AG04450 (cell line): ENCODE measurements at regions not wholly inside any gene's neighbourhood (a gene's known extent, or its start where the extent isn't known, plus 50 kb on each side); places are given as distances from the start of the nearest gene placed in this dataset.

ENCODE experiments used
- CTCF ChIA-PET: fragments of 300-600, 350-600 bp; formaldehyde crosslinking; extraction: SDS; loops from one replicate; lab custom pipeline; 2022; ENCODE audit warnings: antibody characterized with exemption, inconsistent platforms; lab: Charles Lee
- POLR2A ChIA-PET: fragments of 350-600 bp; formaldehyde crosslinking; extraction: SDS; loops from one replicate; lab custom pipeline; 2021; ENCODE audit warnings: antibody characterized with exemption, inconsistent platforms; lab: Yijun Ruan, JAX
- DNase-seq: peaks from one replicate; pipeline ENCODE4 v3.0.0-alpha.2; 2011; ENCODE audit warnings: low read depth, low spot score
- H3K27ac ChIP-seq: one replicate; pipeline ENCODE4 v1.5.1; 2012; ENCODE audit warnings: low read depth, low read length, control low read depth
- H3K27me3 ChIP-seq: one replicate; pipeline ENCODE4 v1.6.0; 2012; ENCODE audit warnings: low read length; ENCODE audit not compliant: control insufficient read depth, insufficient read depth
- H3K4me3 ChIP-seq: 2 replicates; pipeline ENCODE4 v1.5.1; 2011; ENCODE audit warnings: mild to moderate bottlenecking, low read depth, low read length, control low read depth
- H3K9me3 ChIP-seq: 2 replicates; pipeline ENCODE4 v1.5.1; 2012; ENCODE audit warnings: low read length; ENCODE audit not compliant: control insufficient read depth, insufficient read depth
- TF ChIP-seq, protein P1 (sequence below): IDR thresholded peaks from 2 replicates; pipeline ENCODE4 v1.5.1; 2011; ENCODE audit warnings: low read depth, low read length, control low read depth, inconsistent platforms

DNA sequence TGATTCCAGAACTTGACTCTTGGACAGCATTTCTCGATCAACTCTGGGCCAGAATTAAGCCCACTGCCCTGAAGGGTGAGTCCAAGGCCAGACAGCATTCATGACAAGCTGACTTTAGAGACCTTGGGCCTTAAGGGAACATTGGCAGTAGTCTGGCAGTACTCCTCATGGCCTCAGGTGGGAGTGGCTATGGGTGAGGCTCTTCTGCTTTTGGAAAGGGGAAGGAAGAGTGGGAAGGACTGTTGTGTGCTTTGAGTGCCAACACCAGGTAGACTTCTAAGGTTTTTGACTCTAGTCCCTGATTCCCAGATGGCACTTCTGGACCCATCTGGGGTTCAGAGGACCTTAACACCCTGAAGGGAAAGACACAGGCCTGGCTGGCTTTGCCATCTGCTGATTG, 530.4 kb downstream of the ACTL7B start:
- Histone ChIP-seq H3K27ac (no peak overlapping the region), H3K4me3 (no peak overlapping the region), H3K9me3 (no peaks in the 10 kb centered on the region), H3K27me3 (no peaks in the 10 kb centered on the region)
- TF ChIP-seq, protein P1, sequence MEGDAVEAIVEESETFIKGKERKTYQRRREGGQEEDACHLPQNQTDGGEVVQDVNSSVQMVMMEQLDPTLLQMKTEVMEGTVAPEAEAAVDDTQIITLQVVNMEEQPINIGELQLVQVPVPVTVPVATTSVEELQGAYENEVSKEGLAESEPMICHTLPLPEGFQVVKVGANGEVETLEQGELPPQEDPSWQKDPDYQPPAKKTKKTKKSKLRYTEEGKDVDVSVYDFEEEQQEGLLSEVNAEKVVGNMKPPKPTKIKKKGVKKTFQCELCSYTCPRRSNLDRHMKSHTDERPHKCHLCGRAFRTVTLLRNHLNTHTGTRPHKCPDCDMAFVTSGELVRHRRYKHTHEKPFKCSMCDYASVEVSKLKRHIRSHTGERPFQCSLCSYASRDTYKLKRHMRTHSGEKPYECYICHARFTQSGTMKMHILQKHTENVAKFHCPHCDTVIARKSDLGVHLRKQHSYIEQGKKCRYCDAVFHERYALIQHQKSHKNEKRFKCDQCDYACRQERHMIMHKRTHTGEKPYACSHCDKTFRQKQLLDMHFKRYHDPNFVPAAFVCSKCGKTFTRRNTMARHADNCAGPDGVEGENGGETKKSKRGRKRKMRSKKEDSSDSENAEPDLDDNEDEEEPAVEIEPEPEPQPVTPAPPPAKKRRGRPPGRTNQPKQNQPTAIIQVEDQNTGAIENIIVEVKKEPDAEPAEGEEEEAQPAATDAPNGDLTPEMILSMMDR: no peak
- ChIA-PET CTCF (no interaction called here), POLR2A (no interaction called here)
- DNase-seq: no peak

DNA sequence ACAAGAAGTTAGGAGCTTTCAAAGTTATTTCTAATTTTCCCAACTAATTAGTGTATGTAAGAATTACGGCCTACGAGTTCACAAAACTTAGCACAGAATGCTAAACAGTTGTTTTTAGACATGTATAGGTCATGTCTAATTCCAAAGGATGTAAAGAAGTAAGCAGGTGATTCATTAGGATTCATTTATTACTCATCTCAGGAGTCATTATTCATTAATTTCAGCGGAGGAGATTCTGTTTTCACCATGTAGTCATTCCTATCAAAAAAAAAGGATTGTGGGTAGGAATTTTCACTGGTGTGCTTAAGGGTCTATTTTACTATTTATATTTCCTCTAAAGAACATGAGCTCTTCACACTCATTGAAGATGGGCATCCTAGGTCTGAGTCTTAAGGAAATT, 532.2 kb downstream of the ACTL7B start:
- ChIA-PET CTCF (no interaction called here), POLR2A (no interaction called here)
- no peaks in the 10 kb centered on the region for H3K27me3 ChIP-seq
- H3K27ac ChIP-seq: no peak overlapping the region
- DNase-seq: no peak
- no peak overlapping the region for H3K4me3 ChIP-seq
- TF ChIP-seq, protein P1: no peak
- H3K9me3 ChIP-seq: no peaks in the 10 kb centered on the region

DNA sequence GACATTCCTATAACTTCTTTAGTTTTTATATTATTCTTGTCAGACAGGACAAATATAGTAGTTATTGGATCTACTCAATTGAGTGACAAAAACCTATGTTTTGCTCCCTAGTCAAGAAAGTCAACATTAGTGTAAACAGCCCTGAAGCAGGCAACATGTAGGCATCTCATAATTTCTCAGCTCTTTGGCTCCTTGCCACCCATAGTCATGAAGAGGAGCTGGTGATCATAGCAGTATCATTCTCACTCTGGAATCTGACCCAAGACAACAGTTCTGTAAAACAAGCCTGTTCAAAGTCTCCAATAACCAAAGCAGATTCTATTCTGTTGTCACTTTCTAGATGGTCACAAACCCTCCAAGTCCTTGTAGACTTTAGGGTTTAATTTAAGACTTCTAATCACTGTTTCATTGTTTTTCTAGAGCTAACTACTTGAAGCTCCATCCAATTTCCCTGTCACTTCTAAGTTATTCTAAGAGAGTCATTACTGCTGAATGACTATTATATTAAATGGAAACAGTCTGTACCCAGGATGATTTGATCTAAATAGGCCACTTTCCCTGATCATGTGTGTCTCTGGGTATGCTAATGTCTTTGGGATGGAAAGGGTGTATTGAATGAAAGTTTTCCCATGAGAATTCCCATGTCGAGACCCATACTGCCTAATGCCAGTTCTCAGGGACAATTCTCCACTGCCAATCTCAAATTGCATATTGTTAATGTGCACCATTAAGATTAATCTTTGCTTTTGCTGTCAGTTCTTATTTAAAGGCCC, 533.3 kb downstream of the ACTL7B start:
- Histone ChIP-seq H3K27ac (no peak overlapping the region), H3K4me3 (no peak overlapping the region), H3K9me3 (no peaks in the 10 kb centered on the region), H3K27me3 (no peaks in the 10 kb centered on the region)
- no peak for DNase-seq
- POLR2A ChIA-PET: no interaction called here
- CTCF ChIA-PET: no interaction called here
- TF ChIP-seq, protein P1: no peak

DNA sequence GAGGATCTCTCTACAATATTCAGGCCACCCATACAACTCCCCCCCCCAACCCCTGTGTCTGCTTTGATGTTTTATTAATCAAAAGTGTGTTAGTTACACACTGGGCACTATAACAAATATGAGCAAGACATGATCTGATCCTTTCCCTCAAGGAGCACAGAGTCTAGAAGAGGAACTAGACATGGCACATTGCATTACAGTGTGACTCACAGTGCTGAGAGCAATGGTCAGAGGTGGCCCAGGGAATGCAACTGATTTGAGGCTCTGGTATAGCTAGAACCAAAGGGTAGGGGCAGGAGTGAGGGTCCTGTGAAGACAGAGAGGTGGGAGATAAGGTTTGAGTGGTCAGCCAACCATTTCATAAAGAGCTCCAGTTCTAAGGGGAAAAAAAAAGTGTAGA, 539.2 kb downstream of the ACTL7B start:
- POLR2A ChIA-PET: no interaction called here
- Histone ChIP-seq H3K27ac (no peak overlapping the region), H3K9me3 (no peaks in the 10 kb centered on the region), H3K27me3 (peaks cover 4% of the 10 kb centered on the region), H3K4me3 (no peak overlapping the region)
- no peak for DNase-seq
- CTCF ChIA-PET: no interaction called here
- TF ChIP-seq, protein P1: no peak

DNA sequence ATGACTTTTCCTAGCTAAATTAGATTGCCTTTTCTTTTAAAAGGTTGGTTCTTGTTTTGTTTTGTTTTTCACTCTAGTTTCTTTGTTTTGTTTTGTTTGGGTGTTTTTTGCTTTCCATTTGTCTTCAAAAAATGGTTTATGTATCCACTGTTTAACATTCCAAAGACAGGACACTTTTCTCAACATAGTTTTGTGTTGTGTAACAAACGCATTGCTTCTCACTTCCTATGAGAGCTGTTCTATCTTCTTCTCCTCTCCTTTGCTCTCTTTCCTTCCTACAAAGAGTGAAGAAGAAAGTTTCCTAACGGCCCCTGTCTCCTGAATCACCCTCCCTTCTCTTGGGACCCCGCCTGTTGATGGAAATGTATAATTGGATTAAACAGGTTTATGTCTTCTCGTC, 539.7 kb downstream of the ACTL7B start:
- CTCF ChIA-PET: no interaction called here
- H3K4me3 ChIP-seq: no peak overlapping the region
- no peak overlapping the region for H3K27ac ChIP-seq
- no peaks in the 10 kb centered on the region for H3K9me3 ChIP-seq
- H3K27me3 ChIP-seq: peaks cover 4% of the 10 kb centered on the region
- POLR2A ChIA-PET: no interaction called here
- no peak for DNase-seq
- TF ChIP-seq, protein P1: no peak
